MCF 10A (cell line): ENCODE measurements at regions not wholly inside any gene's neighbourhood (a gene's known extent, or its start where the extent isn't known, plus 50 kb on each side); places are given as distances from the start of the nearest gene placed in this dataset.

Experiments
- BruUV-seq: library from RNA; stranded (reverse); fragments of 400-500 nt; replicated peaks from 2 replicates; lab custom pipeline; 2021; lab: Mats Ljungman, UMichigan
- CTCF ChIA-PET: fragments of 300-600 bp; sonication (Branson Sonifier 250); formaldehyde crosslinking; extraction: SDS; loops from one replicate; lab custom pipeline; 2021; ENCODE audit warnings: antibody characterized with exemption, inconsistent platforms; lab: Yijun Ruan, JAX
- POLR2A ChIA-PET: fragments of 300-600, 350-650 bp; sonication (Branson Sonifier 250); formaldehyde crosslinking; extraction: SDS; loops from one replicate; lab custom pipeline; 2020; ENCODE audit warnings: antibody characterized with exemption, inconsistent platforms; lab: Yijun Ruan, JAX
- DNase-seq: peaks from one replicate; pipeline ENCODE4 v3.0.0-alpha.2; 2018; ENCODE audit not compliant: unreplicated experiment
- H3K27ac Mint-ChIP-seq: one replicate; pipeline ENCODE4 v1.8.0; 2022; ENCODE audit warnings: mild to moderate bottlenecking, low read depth, mixed read lengths; ENCODE audit not compliant: unreplicated experiment
- H3K27me3 Mint-ChIP-seq: one replicate; pipeline ENCODE4 v1.8.0; 2022; ENCODE audit warnings: mixed read lengths; ENCODE audit not compliant: insufficient read depth, unreplicated experiment
- H3K36me3 Mint-ChIP-seq: one replicate; pipeline ENCODE4 v1.8.0; 2022; ENCODE audit warnings: mild to moderate bottlenecking, moderate library complexity, mixed read lengths; ENCODE audit not compliant: insufficient read depth, unreplicated experiment
- H3K4me1 Mint-ChIP-seq: one replicate; pipeline ENCODE4 v1.8.0; 2022; ENCODE audit warnings: mixed read lengths; ENCODE audit not compliant: insufficient read depth, unreplicated experiment
- H3K4me3 Mint-ChIP-seq: one replicate; pipeline ENCODE4 v1.8.0; 2022; ENCODE audit warnings: mild to moderate bottlenecking, moderate library complexity, mixed read lengths; ENCODE audit not compliant: unreplicated experiment
- H3K9me3 Mint-ChIP-seq: one replicate; pipeline ENCODE4 v1.8.0; 2022; ENCODE audit warnings: mixed read lengths; ENCODE audit not compliant: unreplicated experiment
- CTCF ChIP-seq: fragments of 200-600 bp; IDR thresholded peaks from one replicate; pipeline ENCODE4 v1.8.0; 2022; ENCODE audit warnings: antibody characterized with exemption, mild to moderate bottlenecking; ENCODE audit not compliant: unreplicated experiment
- intact Hi-C: fragments of 100-400 bp; cut with micrococcal nuclease; formaldehyde crosslinking; loops from 2 replicates; pipeline ENCODE4 v1.14.1; 2022

GRCh38 chr2:177117755-177118154 is 94.8 kb upstream of the HNRNPA3 start:
- CTCF ChIA-PET = no interaction called here
- Mint-ChIP-seq H3K4me1 (peaks cover 6% of the 10 kb centered on the region), H3K9me3 (no peaks in the 10 kb centered on the region), H3K4me3 (no peak overlapping the region), H3K36me3 (no peaks in the 10 kb centered on the region), H3K27me3 (peaks cover 82% of the 10 kb centered on the region), H3K27ac (no peak overlapping the region)
- intact Hi-C loops = no loop called here
- TF ChIP-seq CTCF = no peak
- DNase-seq = no peak
- POLR2A ChIA-PET = no interaction called here
- no TSS peak for BruUV-seq

DNA sequence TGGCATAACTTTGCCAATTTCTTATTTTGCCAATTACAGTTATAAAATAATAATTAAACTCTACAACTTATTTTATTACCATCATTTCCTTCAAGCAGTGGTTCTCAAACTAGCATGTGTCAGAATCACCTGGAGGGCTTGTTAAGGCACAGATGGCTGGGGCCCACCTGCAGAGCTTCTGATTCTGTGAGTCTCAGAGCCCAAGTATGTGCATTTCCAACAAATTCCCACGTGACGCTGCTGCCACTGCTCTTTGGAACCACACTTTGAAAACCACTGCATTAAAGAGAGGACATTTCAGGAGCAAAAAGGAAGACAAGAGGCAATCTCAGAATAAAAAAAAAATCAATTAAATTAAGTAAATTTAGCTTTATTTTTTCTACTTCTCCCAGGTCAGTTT is 94.0 kb upstream of the HNRNPA3 start:
- TF ChIP-seq CTCF = no peak
- H3K4me3 Mint-ChIP-seq = no peak overlapping the region
- no peaks in the 10 kb centered on the region for H3K9me3 Mint-ChIP-seq
- no peak overlapping the region for H3K27ac Mint-ChIP-seq
- no TSS peak for BruUV-seq
- peaks cover 6% of the 10 kb centered on the region for H3K4me1 Mint-ChIP-seq
- H3K36me3 Mint-ChIP-seq = no peaks in the 10 kb centered on the region
- ChIA-PET CTCF (interaction anchor here (0.7 kb wide), 1 partner anchor 864 kb away, joined by 4 read pairs; no protein-coding TSS in a partner anchor), POLR2A (no interaction called here)
- DNase-seq = no peak
- intact Hi-C loops = no loop called here
- H3K27me3 Mint-ChIP-seq = peaks cover 86% of the 10 kb centered on the region

DNA sequence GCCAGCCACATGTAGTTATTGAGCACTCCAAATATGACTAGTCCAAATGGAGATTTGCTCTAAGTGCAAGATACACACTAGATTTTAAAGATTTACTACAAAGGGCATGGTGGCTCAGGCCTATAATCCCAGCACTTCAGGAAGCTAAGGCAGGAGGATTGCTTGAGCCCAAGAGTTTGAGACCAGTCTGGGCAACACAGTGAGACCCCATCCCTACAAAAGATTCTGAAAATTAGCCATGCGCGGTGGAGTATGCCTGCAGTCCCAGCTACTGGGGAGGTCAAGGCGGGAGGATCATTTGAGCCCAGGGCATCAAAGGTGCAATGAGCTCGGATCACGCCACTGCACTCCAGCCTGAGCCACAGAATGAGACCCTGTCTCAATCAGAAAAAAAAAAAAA is 93.5 kb upstream of the HNRNPA3 start:
- no peak for TF ChIP-seq CTCF
- no TSS peak for BruUV-seq
- no peaks in the 10 kb centered on the region for H3K9me3 Mint-ChIP-seq
- intact Hi-C loops = no loop called here
- H3K27me3 Mint-ChIP-seq = peaks cover 81% of the 10 kb centered on the region
- no peak overlapping the region for H3K27ac Mint-ChIP-seq
- no peak for DNase-seq
- ChIA-PET POLR2A (interaction anchor here (0.7 kb wide), 1 partner anchor 1122 kb away, joined by 3 read pairs; no protein-coding TSS in a partner anchor), CTCF (interaction anchor here (0.6 kb wide), 1 partner anchor 8 kb away, joined by 5 read pairs; no protein-coding TSS in a partner anchor)
- no peak overlapping the region for H3K4me3 Mint-ChIP-seq
- H3K4me1 Mint-ChIP-seq = peaks cover 6% of the 10 kb centered on the region
- no peaks in the 10 kb centered on the region for H3K36me3 Mint-ChIP-seq

DNA sequence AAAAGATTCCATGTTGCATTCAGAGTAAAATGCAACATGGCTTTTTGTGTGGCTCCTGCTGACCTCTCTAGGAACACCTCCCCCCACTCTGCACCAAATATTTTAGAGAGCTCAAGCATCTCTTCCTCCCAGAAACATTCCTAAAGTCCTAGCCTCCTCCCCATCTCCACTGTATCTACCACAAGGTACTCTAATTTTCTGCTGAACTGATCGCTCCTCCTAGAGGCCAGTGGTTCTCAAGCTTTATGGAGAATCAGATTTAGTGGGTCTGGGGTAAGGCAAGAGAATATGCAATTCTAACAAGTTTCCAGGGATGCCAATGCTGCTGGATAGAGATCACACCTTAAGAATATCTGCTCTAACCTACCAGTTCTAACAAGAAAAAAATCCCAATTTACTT is 89.5 kb upstream of the HNRNPA3 start:
- CTCF ChIA-PET = interaction anchor here (0.6 to 1.0 kb wide), 2 partner anchors 55 to 1012 kb away, joined by 3 read pairs; no protein-coding TSS in a partner anchor

More for the DNA sequence above, 89.5 kb upstream of the HNRNPA3 start:
- Mint-ChIP-seq H3K4me1 (peaks cover 6% of the 10 kb centered on the region), H3K27me3 (peaks cover 42% of the 10 kb centered on the region), H3K27ac (no peak overlapping the region), H3K36me3 (no peaks in the 10 kb centered on the region), H3K9me3 (no peaks in the 10 kb centered on the region), H3K4me3 (no peak overlapping the region)
- POLR2A ChIA-PET = no interaction called here
- DNase-seq = no peak
- no peak for TF ChIP-seq CTCF
- intact Hi-C loops = no loop called here
- BruUV-seq = no TSS peak
